ENCODE measurements at regions not wholly inside any gene's neighbourhood (a gene's known extent, or its start where the extent isn't known, plus 50 kb on each side); places are given as distances from the start of the nearest gene placed in this dataset.

GRCh38 chr13:87138866-87139265, 532.3 kb upstream of the SLITRK5 start:
- TF ChIP-seq CTCF (IDR thresholded peaks at IDR 0.05) (no peak), SIN3A (IDR thresholded peaks at IDR 0.05; ENCODE audit: borderline replicate concordance, insufficient read depth, low read depth, low read length) (no peak)
